Activated naive CD4-positive, alpha-beta T cell treated with anti-CD3 and anti-CD28 coated beads for 36 hours (primary cell): ENCODE measurements at regions not wholly inside any gene's neighbourhood (a gene's known extent, or its start where the extent isn't known, plus 50 kb on each side); places are given as distances from the start of the nearest gene placed in this dataset.

Experiments used
- CTCF ChIA-PET: fragments of 350-600 bp; sonication (Branson Sonifier 250); formaldehyde crosslinking; loops from one replicate; lab custom pipeline; 2021; ENCODE audit warnings: antibody characterized with exemption; lab: Charles Lee
- DNase-seq: peaks from one replicate; pipeline ENCODE4 v3.0.0-alpha.2; 2020
- H3K27ac Mint-ChIP-seq: one replicate; pipeline ENCODE4 v1.8.0; 2021; ENCODE audit warnings: mild to moderate bottlenecking, mixed read lengths
- H3K27me3 Mint-ChIP-seq: one replicate; pipeline ENCODE4 v1.8.0; 2021; ENCODE audit warnings: low read depth, mixed read lengths
- H3K36me3 Mint-ChIP-seq: one replicate; pipeline ENCODE4 v1.8.0; 2021; ENCODE audit warnings: low read depth, mixed read lengths
- H3K4me1 Mint-ChIP-seq: one replicate; pipeline ENCODE4 v1.8.0; 2021; ENCODE audit warnings: low read depth, mixed read lengths
- H3K4me3 Mint-ChIP-seq: one replicate; pipeline ENCODE4 v1.8.0; 2021; ENCODE audit warnings: mild to moderate bottlenecking, moderate library complexity, mixed read lengths
- H3K9me3 Mint-ChIP-seq: one replicate; pipeline ENCODE4 v1.8.0; 2021; ENCODE audit warnings: mixed read lengths
- intact Hi-C: fragments of 100-400 bp; cut with micrococcal nuclease; formaldehyde crosslinking; loops from one replicate; pipeline ENCODE4 v1.15.1; 2023

DNA sequence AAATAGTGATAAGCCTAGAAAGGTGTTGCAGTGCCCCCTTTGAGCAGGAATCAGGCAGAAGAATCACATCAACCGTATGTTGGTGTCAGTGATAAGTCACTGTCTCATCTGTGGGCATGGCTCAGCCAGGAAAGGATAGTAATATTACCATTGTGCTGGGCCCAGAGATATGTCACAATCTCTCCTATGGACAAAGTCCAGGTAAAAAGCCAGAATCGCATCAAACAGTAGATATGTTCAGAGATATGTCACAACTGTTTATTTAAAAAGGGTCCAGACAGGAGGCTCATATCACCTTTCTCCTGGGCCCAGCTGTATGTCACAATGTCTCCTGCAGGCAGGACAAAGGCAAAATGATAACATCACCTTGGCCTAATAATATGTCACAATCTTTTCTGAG, 241.4 kb downstream of the RPS4Y2 start:
- no peaks in the 10 kb centered on the region for H3K9me3 Mint-ChIP-seq
- no peak overlapping the region for H3K4me3 Mint-ChIP-seq
- peaks cover 30% of the 10 kb centered on the region for H3K4me1 Mint-ChIP-seq
- no peaks in the 10 kb centered on the region for H3K36me3 Mint-ChIP-seq
- H3K27ac Mint-ChIP-seq, result peak overlapping the region; percentile 74
- intact Hi-C loops, result loop anchor here (5.0 kb wide), 3 partner anchors 110 to 1430 kb away; no protein-coding TSS in a partner anchor
- no peak for DNase-seq
- no peaks in the 10 kb centered on the region for H3K27me3 Mint-ChIP-seq
- CTCF ChIA-PET, result no interaction called here

DNA sequence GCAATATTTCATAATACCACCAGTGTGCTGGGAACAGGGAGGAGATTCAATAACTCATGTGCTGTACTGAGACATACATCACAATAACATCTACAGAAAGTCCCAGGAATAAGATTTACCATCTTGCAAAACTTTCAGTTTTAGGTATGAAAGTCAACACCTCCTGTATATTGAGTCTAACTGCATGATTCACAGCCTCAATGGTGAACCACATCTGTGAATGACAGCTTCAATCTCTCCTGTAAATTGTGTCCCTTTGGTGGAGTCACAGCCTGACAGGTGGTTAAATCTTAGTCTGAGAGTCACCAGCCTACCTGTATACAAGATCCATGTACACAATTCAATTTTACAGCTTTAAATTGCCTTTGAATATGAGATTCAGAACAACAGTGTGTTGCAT, 242.1 kb downstream of the RPS4Y2 start:
- Mint-ChIP-seq H3K4me3 (no peak overlapping the region), H3K4me1 (peaks cover 37% of the 10 kb centered on the region), H3K36me3 (no peaks in the 10 kb centered on the region), H3K9me3 (no peaks in the 10 kb centered on the region), H3K27ac (peak overlapping the region; percentile 74), H3K27me3 (no peaks in the 10 kb centered on the region)
- intact Hi-C loops, result loop anchor here (1.0 to 5.0 kb wide), 8 partner anchors 8 to 1431 kb away; partner anchors contain the start of gene EIF1AY
- DNase-seq, result peak; percentile 59
- CTCF ChIA-PET, result interaction anchor here (0.8 to 1.1 kb wide), 2 partner anchors 94 to 261 kb away, joined by 3 read pairs; no protein-coding TSS in a partner anchor

- no peak for DNase-seq
- no peaks in the 10 kb centered on the region for H3K27me3 Mint-ChIP-seq
- H3K4me3 Mint-ChIP-seq, result no peak overlapping the region
- peaks cover 41% of the 10 kb centered on the region for H3K4me1 Mint-ChIP-seq
- no peaks in the 10 kb centered on the region for H3K9me3 Mint-ChIP-seq
- intact Hi-C loops, result loop anchor here (1.0 to 5.0 kb wide), 8 partner anchors 8 to 1431 kb away; partner anchors contain the start of gene EIF1AY
- CTCF ChIA-PET, result interaction anchor here (0.8 to 1.1 kb wide), 2 partner anchors 94 to 261 kb away, joined by 3 read pairs; no protein-coding TSS in a partner anchor
- H3K27ac Mint-ChIP-seq, result no peak overlapping the region
- H3K36me3 Mint-ChIP-seq, result no peaks in the 10 kb centered on the region
Measured at GRCh38 chrY:20998483-20998882, 242.6 kb downstream of the RPS4Y2 start.

DNA sequence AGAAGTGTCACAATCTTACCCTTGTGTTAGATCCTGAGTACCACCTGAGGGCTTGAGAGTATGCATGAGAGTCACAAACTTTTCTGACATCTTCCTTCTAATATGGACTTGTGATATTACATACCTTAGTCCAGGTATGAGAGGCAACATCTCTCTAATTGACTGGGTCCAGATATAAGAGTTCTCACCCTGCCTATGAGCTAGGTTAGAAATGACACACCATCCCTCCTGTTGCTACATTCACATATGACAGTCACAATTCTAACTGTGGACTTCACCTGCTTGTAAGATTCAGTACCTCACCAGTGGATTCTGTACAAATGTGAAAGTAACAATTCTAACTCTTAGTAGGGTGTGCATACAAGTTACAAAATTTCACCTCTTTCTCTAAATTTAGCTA, 245.2 kb downstream of the RPS4Y2 start:
- no peak overlapping the region for H3K4me3 Mint-ChIP-seq
- H3K36me3 Mint-ChIP-seq, result no peaks in the 10 kb centered on the region
- no peaks in the 10 kb centered on the region for H3K27me3 Mint-ChIP-seq
- peaks cover 47% of the 10 kb centered on the region for H3K4me1 Mint-ChIP-seq
- intact Hi-C loops, result loop anchor here (2.0 to 10.0 kb wide), 3 partner anchors 20 to 256 kb away; no protein-coding TSS in a partner anchor
- CTCF ChIA-PET, result interaction anchor here (0.6 to 1.0 kb wide), 2 partner anchors 10 to 215 kb away, joined by 3 to 4 read pairs; no protein-coding TSS in a partner anchor
- no peak overlapping the region for H3K27ac Mint-ChIP-seq
- no peaks in the 10 kb centered on the region for H3K9me3 Mint-ChIP-seq
- DNase-seq, result no peak

DNA sequence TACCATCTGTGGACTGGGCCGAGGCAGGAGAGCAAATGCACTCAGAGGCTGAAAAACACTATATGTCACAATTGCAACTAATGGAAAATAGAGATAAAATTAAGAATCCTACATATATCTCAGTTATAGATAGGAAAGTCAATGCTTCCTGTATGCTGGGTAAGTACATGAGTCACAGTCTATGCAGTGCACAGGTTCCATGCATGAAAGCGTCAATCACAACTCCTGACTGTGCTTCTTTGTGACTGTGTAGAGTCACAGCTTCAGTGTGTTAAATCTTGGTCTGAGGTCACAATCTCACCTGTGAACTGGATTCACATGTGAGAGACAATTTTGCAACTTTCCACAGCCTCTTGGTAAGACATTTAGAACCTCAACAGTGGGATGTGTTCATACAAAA, 247.2 kb downstream of the RPS4Y2 start:
- no peaks in the 10 kb centered on the region for H3K36me3 Mint-ChIP-seq
- peaks cover 39% of the 10 kb centered on the region for H3K4me1 Mint-ChIP-seq
- no peaks in the 10 kb centered on the region for H3K27me3 Mint-ChIP-seq
- H3K4me3 Mint-ChIP-seq, result no peak overlapping the region
- intact Hi-C loops, result loop anchor here (5.0 to 10.0 kb wide), 2 partner anchors 134 to 258 kb away; no protein-coding TSS in a partner anchor
- no peaks in the 10 kb centered on the region for H3K9me3 Mint-ChIP-seq
- CTCF ChIA-PET, result no interaction called here
- peak; percentile 36 for DNase-seq
- H3K27ac Mint-ChIP-seq, result peak overlapping the region; percentile 65

DNA sequence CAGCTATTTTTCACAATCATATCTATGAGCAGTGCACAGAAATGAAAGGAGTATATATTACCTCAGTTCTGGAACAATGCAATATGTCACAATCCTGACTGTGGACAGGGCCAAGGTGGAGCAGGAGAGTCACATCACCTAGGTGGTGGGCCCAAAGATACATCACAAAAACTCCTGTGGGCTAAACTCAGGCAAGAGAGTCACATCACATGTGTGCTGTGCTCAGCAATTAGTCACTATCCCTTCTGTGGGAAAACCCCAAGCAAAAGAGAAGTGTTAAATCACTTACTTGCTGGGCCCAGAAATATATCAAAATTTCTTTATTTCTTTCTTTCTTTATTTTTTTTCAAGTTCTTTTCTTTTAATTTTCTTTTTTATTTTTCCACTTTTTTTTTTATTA, 249.6 kb downstream of the RPS4Y2 start:
- H3K9me3 Mint-ChIP-seq, result no peaks in the 10 kb centered on the region
- no peak overlapping the region for H3K4me3 Mint-ChIP-seq
- DNase-seq, result peak; percentile 41
- CTCF ChIA-PET, result no interaction called here
- H3K4me1 Mint-ChIP-seq, result peaks cover 27% of the 10 kb centered on the region
- intact Hi-C loops, result loop anchor here (10.0 kb wide), 1 partner anchor 261 kb away; no protein-coding TSS in a partner anchor
- no peaks in the 10 kb centered on the region for H3K27me3 Mint-ChIP-seq
- H3K27ac Mint-ChIP-seq, result no peak overlapping the region
- no peaks in the 10 kb centered on the region for H3K36me3 Mint-ChIP-seq

DNA sequence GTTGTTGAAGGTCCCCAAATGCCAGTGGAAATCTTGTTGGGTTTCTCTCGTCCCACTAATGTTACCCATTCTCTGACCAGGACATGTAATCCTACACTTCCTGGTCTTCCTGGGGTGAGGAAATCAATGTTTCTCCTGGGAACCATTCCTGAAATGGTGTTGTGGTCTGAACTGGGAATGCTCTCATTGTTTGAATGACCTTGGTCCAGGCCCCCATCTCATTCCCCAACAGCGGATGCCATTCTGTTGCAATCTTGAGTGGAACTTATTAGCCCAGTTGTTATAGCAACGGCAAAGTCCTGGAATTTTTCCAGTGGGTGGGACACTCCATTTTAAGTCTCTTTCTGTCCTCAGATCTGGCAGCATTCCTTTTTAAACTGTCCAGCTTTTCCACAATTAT, 265.9 kb downstream of the RPS4Y2 start:
- H3K4me3 Mint-ChIP-seq, result no peak overlapping the region
- CTCF ChIA-PET, result interaction anchor here (1.3 kb wide), 1 partner anchor 11 kb away, joined by 4 read pairs; no protein-coding TSS in a partner anchor
- H3K27ac Mint-ChIP-seq, result no peak overlapping the region
- peaks cover 41% of the 10 kb centered on the region for H3K4me1 Mint-ChIP-seq
- H3K36me3 Mint-ChIP-seq, result no peaks in the 10 kb centered on the region
- intact Hi-C loops, result loop anchor here (5.0 to 10.0 kb wide), 2 partner anchors 57 to 85 kb away; no protein-coding TSS in a partner anchor
- no peaks in the 10 kb centered on the region for H3K27me3 Mint-ChIP-seq
- no peaks in the 10 kb centered on the region for H3K9me3 Mint-ChIP-seq
- no peak for DNase-seq

DNA sequence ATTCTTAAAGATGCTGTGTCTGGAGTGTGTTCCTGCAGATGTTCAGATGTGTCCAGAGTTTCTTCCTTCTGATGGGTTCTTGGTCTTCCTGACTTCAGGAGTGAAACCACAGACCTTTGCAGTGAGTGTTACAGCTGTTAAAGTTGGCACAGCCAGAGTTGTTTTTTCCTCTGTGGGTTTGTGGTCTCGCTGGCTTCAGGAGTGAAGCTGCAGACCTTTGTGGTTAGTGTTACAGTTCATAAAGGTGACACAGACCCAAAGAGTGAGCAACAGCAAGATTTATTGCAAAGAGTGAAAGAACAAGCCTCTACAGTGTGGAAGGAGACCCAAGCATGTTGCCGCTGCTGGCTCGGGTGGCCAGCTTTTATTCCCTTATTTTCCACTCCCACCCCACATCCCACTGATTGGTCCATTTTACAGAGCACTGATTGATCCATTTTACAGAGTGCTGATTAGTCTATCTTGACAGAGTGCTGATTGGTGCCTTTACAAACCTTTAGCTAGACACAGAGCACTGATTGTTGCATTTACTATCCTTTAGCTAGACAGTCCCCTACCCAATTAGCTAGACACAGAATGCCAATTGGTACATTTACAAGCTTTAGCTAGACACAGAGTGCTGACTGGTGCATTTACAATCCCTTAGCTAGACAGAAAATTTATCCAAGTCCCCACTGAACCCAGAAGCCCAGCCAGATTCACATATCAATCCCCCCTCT, 266.6 kb downstream of the RPS4Y2 start:
- no peak overlapping the region for H3K4me3 Mint-ChIP-seq
- no peak overlapping the region for H3K27ac Mint-ChIP-seq
- H3K9me3 Mint-ChIP-seq, result no peaks in the 10 kb centered on the region
- DNase-seq, result peak; percentile 59
- peaks cover 41% of the 10 kb centered on the region for H3K4me1 Mint-ChIP-seq
- no peaks in the 10 kb centered on the region for H3K36me3 Mint-ChIP-seq
- no peaks in the 10 kb centered on the region for H3K27me3 Mint-ChIP-seq
- CTCF ChIA-PET, result interaction anchor here (1.3 kb wide), 1 partner anchor 10 kb away, joined by 4 read pairs; no protein-coding TSS in a partner anchor
- intact Hi-C loops, result loop anchor here (5.0 to 10.0 kb wide), 2 partner anchors 58 to 85 kb away; no protein-coding TSS in a partner anchor

DNA sequence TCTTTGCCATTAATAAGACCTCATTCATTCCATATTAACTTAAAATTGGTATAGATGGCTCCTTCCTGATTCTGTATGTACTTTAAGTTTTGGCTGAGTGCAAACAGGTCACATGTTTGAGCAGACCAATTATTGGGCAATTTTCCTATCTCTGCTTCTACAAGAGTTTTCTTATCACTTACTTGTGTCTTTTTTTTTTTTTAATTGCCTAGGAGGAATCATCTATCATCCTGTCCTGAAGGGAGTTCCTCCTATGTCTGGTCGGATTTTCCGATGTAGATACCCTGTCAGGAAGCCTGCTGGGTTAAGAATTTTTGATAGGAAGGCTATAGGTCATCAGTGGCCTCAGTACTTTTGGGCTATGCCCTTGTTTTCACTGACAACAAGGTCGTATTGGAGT, 268.0 kb downstream of the RPS4Y2 start:
- no peaks in the 10 kb centered on the region for H3K9me3 Mint-ChIP-seq
- H3K4me1 Mint-ChIP-seq, result peaks cover 53% of the 10 kb centered on the region
- CTCF ChIA-PET, result no interaction called here
- intact Hi-C loops, result loop anchor here (5.0 to 10.0 kb wide), 2 partner anchors 59 to 83 kb away; no protein-coding TSS in a partner anchor
- H3K4me3 Mint-ChIP-seq, result no peak overlapping the region
- no peaks in the 10 kb centered on the region for H3K36me3 Mint-ChIP-seq
- DNase-seq, result no peak
- no peaks in the 10 kb centered on the region for H3K27me3 Mint-ChIP-seq
- H3K27ac Mint-ChIP-seq, result no peak overlapping the region

GRCh38 chrY:21028506-21028905, 272.6 kb downstream of the RPS4Y2 start:
- Mint-ChIP-seq H3K9me3 (no peaks in the 10 kb centered on the region), H3K4me3 (no peak overlapping the region), H3K27ac (no peak overlapping the region), H3K27me3 (no peaks in the 10 kb centered on the region), H3K4me1 (peaks cover 50% of the 10 kb centered on the region), H3K36me3 (no peaks in the 10 kb centered on the region)
- CTCF ChIA-PET, result no interaction called here
- no peak for DNase-seq
- intact Hi-C loops, result loop anchor here (5.0 to 10.0 kb wide), 2 partner anchors 64 to 224 kb away; no protein-coding TSS in a partner anchor

DNA sequence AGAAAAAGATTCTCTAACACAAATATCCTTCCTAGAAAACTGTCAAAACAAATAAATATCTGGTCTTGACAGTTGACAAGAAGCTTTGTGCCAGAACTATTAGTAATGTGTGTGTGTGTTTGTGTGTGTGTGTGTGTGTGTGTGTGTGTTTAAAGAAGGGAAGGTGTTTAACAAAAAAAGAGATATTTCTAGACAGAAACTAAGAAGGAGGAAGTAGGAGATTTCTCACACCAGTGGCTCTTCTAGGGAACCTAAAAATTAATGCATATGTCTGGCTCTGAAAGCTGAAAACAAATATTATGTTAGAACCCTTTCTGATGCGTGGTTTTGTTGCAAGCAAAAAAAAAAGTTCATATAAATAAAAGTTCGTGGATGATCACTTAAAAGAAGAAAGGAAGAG, 277.5 kb downstream of the RPS4Y2 start:
- H3K27ac Mint-ChIP-seq, result no peak overlapping the region
- peaks cover 38% of the 10 kb centered on the region for H3K4me1 Mint-ChIP-seq
- CTCF ChIA-PET, result interaction anchor here (1.0 to 1.6 kb wide), 2 partner anchors 11 to 65 kb away, joined by 3 to 4 read pairs; no protein-coding TSS in a partner anchor
- no peak overlapping the region for H3K4me3 Mint-ChIP-seq
- no peaks in the 10 kb centered on the region for H3K9me3 Mint-ChIP-seq
- no peaks in the 10 kb centered on the region for H3K36me3 Mint-ChIP-seq
- intact Hi-C loops, result loop anchor here (10.0 kb wide), 1 partner anchor 249 kb away; no protein-coding TSS in a partner anchor
- DNase-seq, result no peak
- H3K27me3 Mint-ChIP-seq, result no peaks in the 10 kb centered on the region
